ENCODE measurements at regions not wholly inside any gene's neighbourhood (a gene's known extent, or its start where the extent isn't known, plus 50 kb on each side); places are given as distances from the start of the nearest gene placed in this dataset.

GRCh38 chr2:149727927-149728326 is 140.4 kb upstream of the MMADHC start:
- TF ChIP-seq ZNF274 (IDR thresholded peaks at IDR 0.05; ENCODE audit: low read depth, low read length) (no peak), SUZ12 (IDR thresholded peaks at IDR 0.05; ENCODE audit: extremely low read depth, insufficient read depth, insufficient read length) (no peak)
